ENCODE measurements at regions not wholly inside any gene's neighbourhood (a gene's known extent, or its start where the extent isn't known, plus 50 kb on each side); places are given as distances from the start of the nearest gene placed in this dataset.

GRCh38 chr12:115046805-115047204 lies 362.8 kb upstream of the TBX3 start:
- TF ChIP-seq CTCF (IDR thresholded peaks at IDR 0.05) (no peak), POLR2A (IDR thresholded peaks at IDR 0.05) (no peak)

Measured in lower leg skin (tissue), 3 donors.